Hematopoietic multipotent progenitor cell treated with erythropoietin and hydrocortisone succinate and interleukin-3 and kit ligand, for 17 days (in vitro differentiated cells): ENCODE measurements at regions not wholly inside any gene's neighbourhood (a gene's known extent, or its start where the extent isn't known, plus 50 kb on each side); places are given as distances from the start of the nearest gene placed in this dataset.
"Not testable (repeated sequence)": the region's sequence is repeated elsewhere in the genome, so short reads cannot be mapped to it uniquely, and the experiment has no call there.

Source experiments
- DNase-seq: peaks from one replicate; pipeline ENCODE4 v3.0.0-alpha.2; 2015; ENCODE audit warnings: low spot score

GRCh38 chr2:138390316-138390945 is 111.1 kb upstream of the SPOPL start:
- DNase-seq, result no peak

- no peak for DNase-seq
Measured at GRCh38 chr2:138391946-138392345, 109.6 kb upstream of the SPOPL start.

- no peak for DNase-seq
Measured at GRCh38 chr2:138395565-138396306, 105.8 kb upstream of the SPOPL start.

- no peak for DNase-seq
Measured at GRCh38 chr2:138396843-138397242, 104.7 kb upstream of the SPOPL start.

GRCh38 chr2:138403431-138403927 is 98.1 kb upstream of the SPOPL start:
- DNase-seq, result no peak

- DNase-seq, result no peak
Measured at GRCh38 chr2:138414014-138414413, 87.6 kb upstream of the SPOPL start.

GRCh38 chr2:138415985-138416384 is 85.6 kb upstream of the SPOPL start:
- no peak for DNase-seq

GRCh38 chr2:138418453-138418852 is 83.1 kb upstream of the SPOPL start:
- no peak for DNase-seq

GRCh38 chr2:138421315-138421970 is 80.1 kb upstream of the SPOPL start:
- DNase-seq, result no peak

GRCh38 chr2:138421971-138422335 is 79.6 kb upstream of the SPOPL start:
- DNase-seq, result no peak

- no peak for DNase-seq
Measured at GRCh38 chr2:138423198-138423597, 78.4 kb upstream of the SPOPL start.

GRCh38 chr2:138423745-138424144 is 77.8 kb upstream of the SPOPL start:
- DNase-seq, result no peak

GRCh38 chr2:138424436-138425140 is 77.0 kb upstream of the SPOPL start:
- DNase-seq, result no peak

- not testable (repeated sequence) for DNase-seq
Measured at GRCh38 chr2:138426116-138426515, 75.5 kb upstream of the SPOPL start.

- no peak for DNase-seq
Measured at GRCh38 chr2:138428710-138429440, 72.7 kb upstream of the SPOPL start.

GRCh38 chr2:138430181-138430580 is 71.4 kb upstream of the SPOPL start:
- no peak for DNase-seq

- no peak for DNase-seq
Measured at GRCh38 chr2:138432971-138433370, 68.6 kb upstream of the SPOPL start.

- no peak for DNase-seq
Measured at GRCh38 chr2:138433995-138434951, 67.3 kb upstream of the SPOPL start.

- no peak for DNase-seq
Measured at GRCh38 chr2:138435701-138436100, 65.9 kb upstream of the SPOPL start.

GRCh38 chr2:138439733-138440132 is 61.8 kb upstream of the SPOPL start:
- DNase-seq, result no peak

- no peak for DNase-seq
Measured at GRCh38 chr2:138440759-138441158, 60.8 kb upstream of the SPOPL start.
